HepG2 (cell line): ENCODE measurements at regions not wholly inside any gene's neighbourhood (a gene's known extent, or its start where the extent isn't known, plus 50 kb on each side); places are given as distances from the start of the nearest gene placed in this dataset.

ENCODE experiments used
- ATAC-seq: fragments of 200-7000 bp; cut with Tn5 transposase; 3 replicates; pipeline ENCODE4 v1.9.1; 2020; ENCODE audit warnings: mild to moderate bottlenecking, moderate library complexity
- BruUV-seq: library from RNA; stranded (reverse); fragments of 400-500 nt; replicated peaks from 2 replicates; lab custom pipeline; 2021; lab: Mats Ljungman, UMichigan
- CTCF ChIA-PET: fragments of 300-600 bp; formaldehyde crosslinking; extraction: SDS; loops from one replicate; lab custom pipeline; 2021; ENCODE audit warnings: low total read pairs, inconsistent platforms, low intra/inter-chr PET ratio; lab: Yijun Ruan, JAX
- POLR2A ChIA-PET: fragments of 350-600 bp; sonication (Branson Sonifier 250); formaldehyde crosslinking; loops from one replicate; lab custom pipeline; 2020; ENCODE audit warnings: antibody characterized with exemption, inconsistent platforms; lab: Yijun Ruan, JAX
- DNase-seq: peaks from one replicate; pipeline ENCODE4 v3.0.0-alpha.2; 2015; ENCODE audit warnings: low spot score
- FAIRE-seq: peaks from 3 replicates; lab custom pipeline; 2011; peaks lifted over from hg19 to GRCh38; lab: Jason Lieb, UNC
- H2AFZ ChIP-seq: one replicate; pipeline ENCODE4 v1.6.1; 2011; ENCODE audit warnings: low read length, inconsistent platforms
- H3K27ac ChIP-seq: fragments of 300-600 bp; 3 replicates; pipeline ENCODE4 v1.8.0; 2011; ENCODE audit warnings: mixed run types, mild to moderate bottlenecking, mixed read lengths, low read length, inconsistent platforms; ENCODE audit not compliant: insufficient read depth; ENCODE audit errors: extremely low read length
- H3K27me3 ChIP-seq, 2 experiments: fragments of 200-600 bp in 1 of 2; 2 replicates in 1 of 2; 3 replicates in 1 of 2; pipeline versions ENCODE4 v1.6.0 to v1.8.0; 2011; ENCODE audit warnings: low read length in 2 of 2, mild to moderate bottlenecking in 2 of 2, moderate library complexity in 2 of 2, inconsistent platforms in 1 of 2; ENCODE audit not compliant: insufficient read depth in 2 of 2, control insufficient read depth in 1 of 2
- H3K36me3 ChIP-seq, 2 experiments: fragments of 200-600 bp in 1 of 2; replicated peaks in 1 of 2; 2 replicates in 1 of 2; 3 replicates in 1 of 2; pipeline versions ENCODE4 v1.5.1 to v1.8.0; 2011; ENCODE audit warnings: low read length in 2 of 2, inconsistent platforms in 1 of 2; ENCODE audit not compliant: insufficient read depth in 2 of 2, control insufficient read depth in 1 of 2
- H3K4me1 ChIP-seq: 2 replicates; pipeline ENCODE4 v1.5.1; 2012; ENCODE audit warnings: low read length, inconsistent platforms; ENCODE audit not compliant: insufficient read depth
- H3K4me2 ChIP-seq: 2 replicates; pipeline ENCODE4 v1.6.0; 2011; ENCODE audit warnings: low read depth, low read length, inconsistent platforms
- H3K4me3 ChIP-seq, 3 experiments: fragments of 200-600 bp in 1 of 3; sonication (generic), shearing (Covaris generic) in 1 of 3; replicated peaks in 1 of 3; 2 replicates each; pipeline ENCODE4 v1.5.1; 2011 to 2016; ENCODE audit warnings: low read length in 3 of 3, inconsistent platforms in 2 of 3, low read depth in 2 of 3, mild to moderate bottlenecking in 2 of 3, control low read depth in 1 of 3, mixed read lengths in 1 of 3; ENCODE audit not compliant: insufficient read depth in 1 of 3
- H3K79me2 ChIP-seq: one replicate; pipeline ENCODE4 v1.6.1; 2011; ENCODE audit warnings: low read length, inconsistent platforms; ENCODE audit not compliant: insufficient read depth
- H3K9ac ChIP-seq: 2 replicates; pipeline ENCODE4 v1.6.0; 2011; ENCODE audit warnings: mild to moderate bottlenecking, low read depth, low read length, inconsistent platforms; ENCODE audit not compliant: insufficient read depth
- H3K9me3 ChIP-seq: 2 replicates; pipeline ENCODE4 v1.5.1; 2012; ENCODE audit warnings: mild to moderate bottlenecking, low read length
- H4K20me1 ChIP-seq: 2 replicates; pipeline ENCODE4 v1.6.0; 2011; ENCODE audit warnings: inconsistent platforms, mild to moderate bottlenecking, low read length, moderate library complexity; ENCODE audit not compliant: insufficient read depth
- CHCHD3 ChIP-seq: sonication (generic); formaldehyde crosslinking; IDR thresholded peaks from 2 replicates; pipeline ENCODE4 v1.8.0; 2022; ENCODE audit warnings: mild to moderate bottlenecking, missing genetic modification reagents, moderate library complexity
- DZIP1 ChIP-seq: sonication (generic); formaldehyde crosslinking; IDR thresholded peaks from 2 replicates; pipeline ENCODE4 v1.5.0; 2020; ENCODE audit warnings: mild to moderate bottlenecking, missing genetic modification reagents
- GATA4 ChIP-seq: sonication (generic); IDR thresholded peaks from 2 replicates; pipeline ENCODE4 v1.6.1; 2016; ENCODE audit warnings: antibody characterized with exemption, low read depth, borderline replicate concordance
- GLI4 ChIP-seq: sonication (generic); formaldehyde crosslinking; IDR thresholded peaks from 2 replicates; pipeline ENCODE4 v1.5.1; 2020; ENCODE audit warnings: missing genetic modification reagents, mild to moderate bottlenecking, moderate library complexity, borderline replicate concordance
- HBP1 ChIP-seq: IDR thresholded peaks from 2 replicates; pipeline ENCODE4 v1.6.1; 2016; ENCODE audit warnings: low read depth, control low read depth
- SAP130 ChIP-seq: IDR thresholded peaks from 2 replicates; pipeline ENCODE4 v1.6.1; 2016; ENCODE audit warnings: low read depth
- SATB2 ChIP-seq: sonication (generic); formaldehyde crosslinking; IDR thresholded peaks from 2 replicates; pipeline ENCODE4 v1.5.0; 2020; ENCODE audit warnings: missing genetic modification reagents
- TBX3 ChIP-seq: fragments of 450-650 bp; IDR thresholded peaks from 2 replicates; pipeline ENCODE4 v1.6.1; 2017; ENCODE audit warnings: antibody characterized with exemption, mild to moderate bottlenecking, inconsistent platforms, borderline replicate concordance
- TERF1 ChIP-seq: sonication (generic); formaldehyde crosslinking; IDR thresholded peaks from 2 replicates; pipeline ENCODE4 v1.8.0; 2022; ENCODE audit warnings: mild to moderate bottlenecking, missing genetic modification reagents, moderate library complexity
- ZBTB10 ChIP-seq: sonication (generic); formaldehyde crosslinking; IDR thresholded peaks from 2 replicates; pipeline ENCODE4 v1.4.0; 2020; ENCODE audit warnings: missing genetic modification reagents, borderline replicate concordance
- ZNF101 ChIP-seq: sonication (generic); formaldehyde crosslinking; IDR thresholded peaks from 2 replicates; pipeline ENCODE4 v1.4.0; 2020; ENCODE audit warnings: mild to moderate bottlenecking, low read depth, missing genetic modification reagents, borderline replicate concordance
- ZNF263 ChIP-seq: sonication (generic); formaldehyde crosslinking; IDR thresholded peaks from 2 replicates; pipeline ENCODE4 v1.4.0; 2020; ENCODE audit warnings: missing genetic modification reagents
- ZNF547 ChIP-seq: sonication (generic); formaldehyde crosslinking; IDR thresholded peaks from 2 replicates; pipeline ENCODE4 v1.5.1; 2020; ENCODE audit warnings: mild to moderate bottlenecking, missing genetic modification reagents
- ZNF713 ChIP-seq: sonication (generic); formaldehyde crosslinking; IDR thresholded peaks from 2 replicates; pipeline ENCODE4 v1.4.0; 2020; ENCODE audit warnings: mild to moderate bottlenecking, missing genetic modification reagents
- WGBS: methylation state at CpG from one replicate; pipeline ENCODE4 v1.1.6; 2017; ENCODE audit warnings: low lambda C conversion rate; 5-methylcytosine and 5-hydroxymethylcytosine counted together
- in situ Hi-C: cut with HindIII; loops from 2 replicates; pipeline ENCODE4 v1.10.0; 2017; ENCODE audit warnings: low pct_unique_long_range_greater_than_20kb; ENCODE audit not compliant: extremely low pct_ligation_motif_present
- intact Hi-C: fragments of 100-400 bp; cut with micrococcal nuclease; formaldehyde crosslinking; loops from one replicate; pipeline ENCODE4 v1.10.0; 2022; ENCODE audit not compliant: unreplicated experiment

- intact Hi-C loops (no loop called here), in situ Hi-C loops (no loop called here)
- DNase-seq, result no peak
- Histone ChIP-seq H3K36me3 (no peaks in the 10 kb centered on the region), H3K4me1 (peaks cover 13% of the 10 kb centered on the region), H3K27me3 (no peaks in the 10 kb centered on the region), H3K4me3 (no peak overlapping the region), H3K9ac (no peak overlapping the region), H2AFZ (no peak overlapping the region), H4K20me1 (no peaks in the 10 kb centered on the region), H3K4me2 (no peak overlapping the region), H3K79me2 (no peaks in the 10 kb centered on the region), H3K27ac (no peak overlapping the region), H3K9me3 (no peaks in the 10 kb centered on the region)
- ATAC-seq, result peak; percentile 56
- no peak for FAIRE-seq
- ChIA-PET POLR2A (no interaction called here), CTCF (no interaction called here)
- WGBS, result 2% methylated on average over 5 of the region's 5 CpGs
- BruUV-seq, result no TSS peak
- no peak for TF ChIP-seq TERF1 (CRISPR knock-in tag)
- TF ChIP-seq SAP130 (CRISPR knock-in tag), result no peak
- no peak for TF ChIP-seq HBP1 (CRISPR knock-in tag)
- TF ChIP-seq ZNF547 (CRISPR knock-in tag), result no peak
- no peak for TF ChIP-seq TBX3
- no peak for TF ChIP-seq GLI4
- no peak for TF ChIP-seq DZIP1 (CRISPR knock-in tag)
- TF ChIP-seq SATB2 (CRISPR knock-in tag), result no peak
- TF ChIP-seq ZNF263 (CRISPR knock-in tag), result no peak
- TF ChIP-seq ZNF713 (CRISPR knock-in tag), result no peak
- TF ChIP-seq CHCHD3 (CRISPR knock-in tag), result no peak
- no peak for TF ChIP-seq GATA4
- TF ChIP-seq ZBTB10 (CRISPR knock-in tag), result no peak
- no peak for TF ChIP-seq ZNF101 (CRISPR knock-in tag)
Measured at GRCh38 chr6:155881826-155882526, 426.3 kb upstream of the NOX3 start.
